Activated gamma-delta T cell treated with Interleukin-2 at 50 U/mL for 16 hours (primary cell): ENCODE measurements at regions not wholly inside any gene's neighbourhood (a gene's known extent, or its start where the extent isn't known, plus 50 kb on each side); places are given as distances from the start of the nearest gene placed in this dataset.
"Not testable (repeated sequence)": the region's sequence is repeated elsewhere in the genome, so short reads cannot be mapped to it uniquely, and the experiment has no call there.

ENCODE experiments used
- DNase-seq: peaks from one replicate; pipeline ENCODE4 v3.0.0-alpha.2; 2020

- DNase-seq, result no peak
Measured at GRCh38 chr5:109630093-109630492, 59.6 kb upstream of the MAN2A1 start.

- DNase-seq, result no peak
Measured at GRCh38 chr5:109628591-109628990, 61.1 kb upstream of the MAN2A1 start.

GRCh38 chr5:109621266-109621665 is 68.5 kb upstream of the MAN2A1 start:
- DNase-seq, result not testable (repeated sequence)

- no peak for DNase-seq
Measured at GRCh38 chr5:109620651-109621050, 69.1 kb upstream of the MAN2A1 start.

GRCh38 chr5:109619606-109620005 is 70.1 kb upstream of the MAN2A1 start:
- no peak for DNase-seq

GRCh38 chr5:109619021-109619460 is 70.7 kb upstream of the MAN2A1 start:
- DNase-seq, result no peak

- DNase-seq, result no peak
Measured at GRCh38 chr5:109614981-109615380, 74.7 kb upstream of the MAN2A1 start.

GRCh38 chr5:109614301-109614700 is 75.4 kb upstream of the MAN2A1 start:
- no peak for DNase-seq

GRCh38 chr5:109612278-109612905 is 77.3 kb upstream of the MAN2A1 start:
- DNase-seq, result no peak

- DNase-seq, result no peak
Measured at GRCh38 chr5:109611505-109611904, 78.2 kb upstream of the MAN2A1 start.

GRCh38 chr5:109611061-109611460 is 78.7 kb upstream of the MAN2A1 start:
- no peak for DNase-seq

- no peak for DNase-seq
Measured at GRCh38 chr5:109610581-109610980, 79.1 kb upstream of the MAN2A1 start.

- no peak for DNase-seq
Measured at GRCh38 chr5:109605207-109605730, 84.5 kb upstream of the MAN2A1 start.

GRCh38 chr5:109604758-109605157 is 85.0 kb upstream of the MAN2A1 start:
- no peak for DNase-seq

GRCh38 chr5:109601736-109602135 is 88.0 kb upstream of the MAN2A1 start:
- no peak for DNase-seq

GRCh38 chr5:109597893-109598292 is 91.8 kb upstream of the MAN2A1 start:
- no peak for DNase-seq

- DNase-seq, result no peak
Measured at GRCh38 chr5:109594217-109594616, 95.5 kb upstream of the MAN2A1 start.

- no peak for DNase-seq
Measured at GRCh38 chr5:109590799-109591198, 98.9 kb upstream of the MAN2A1 start.

GRCh38 chr5:109589986-109590385 is 99.7 kb upstream of the MAN2A1 start:
- no peak for DNase-seq

GRCh38 chr5:109589239-109589638 is 100.5 kb upstream of the MAN2A1 start:
- no peak for DNase-seq

GRCh38 chr5:109588281-109589035 is 101.3 kb upstream of the MAN2A1 start:
- DNase-seq, result no peak

- no peak for DNase-seq
Measured at GRCh38 chr5:109584986-109585599, 104.6 kb upstream of the MAN2A1 start.

- DNase-seq, result no peak
Measured at GRCh38 chr5:109580225-109580624, 109.5 kb upstream of the MAN2A1 start.

- DNase-seq, result no peak
Measured at GRCh38 chr5:109575506-109575905, 114.2 kb upstream of the MAN2A1 start.
